Neural cell (in vitro differentiated cells): ENCODE measurements at regions not wholly inside any gene's neighbourhood (a gene's known extent, or its start where the extent isn't known, plus 50 kb on each side); places are given as distances from the start of the nearest gene placed in this dataset.

Experiments used
- H2AFZ ChIP-seq: fragments of 200-600, 300-800 bp; sonication (generic), shearing (Covaris generic); 2 replicates; pipeline ENCODE4 v1.6.0; 2014; ENCODE audit warnings: low read depth, mild to moderate bottlenecking, antibody characterized with exemption, low read length, moderate library complexity
- H3F3A ChIP-seq: fragments of 200-600 bp; shearing (Covaris generic); 2 replicates; pipeline ENCODE4 v1.6.1; 2016; ENCODE audit warnings: mild to moderate bottlenecking, moderate library complexity, mixed read lengths, antibody characterized with exemption, low read length; ENCODE audit not compliant: insufficient read depth, poor library complexity, severe bottlenecking
- H3K27ac ChIP-seq: fragments of 200-600, 300-800 bp; sonication (generic), shearing (Covaris generic); 2 replicates; pipeline ENCODE4 v1.5.1; 2014; ENCODE audit warnings: mild to moderate bottlenecking, low read length, moderate library complexity
- H3K27me3 ChIP-seq: fragments of 300-800, 200-600 bp; sonication (generic), shearing (Covaris generic); 2 replicates; pipeline ENCODE4 v1.6.0; 2014; ENCODE audit warnings: mild to moderate bottlenecking, low read depth, low read length, moderate library complexity; ENCODE audit not compliant: insufficient read depth
- H3K36me3 ChIP-seq: fragments of 300-800, 200-600 bp; sonication (generic), shearing (Covaris generic); 2 replicates; pipeline ENCODE4 v1.5.1; 2014; ENCODE audit warnings: mild to moderate bottlenecking, antibody characterized with exemption, low read length, moderate library complexity; ENCODE audit not compliant: insufficient read depth
- H3K4me2 ChIP-seq: fragments of 300-800, 200-600 bp; sonication (generic), shearing (Covaris generic); 2 replicates; pipeline ENCODE4 v1.6.0; 2014; ENCODE audit warnings: mild to moderate bottlenecking, low read length
- H3K4me3 ChIP-seq: fragments of 300-800, 200-600 bp; sonication (generic), shearing (Covaris generic); 2 replicates; pipeline ENCODE4 v1.5.1; 2014; ENCODE audit warnings: mild to moderate bottlenecking, low read length, moderate library complexity
- H3K79me2 ChIP-seq: fragments of 200-600 bp; shearing (Covaris generic); replicated peaks from 2 replicates; pipeline ENCODE4 v1.6.0; 2014; ENCODE audit warnings: mild to moderate bottlenecking, low read length, moderate library complexity; ENCODE audit not compliant: insufficient read depth
- H3K9ac ChIP-seq: fragments of 300-800, 200-600 bp; sonication (generic), shearing (Covaris generic); 2 replicates; pipeline ENCODE4 v1.6.1; 2016; ENCODE audit warnings: mild to moderate bottlenecking, low read length, mixed read lengths
- H3K9me2 ChIP-seq: fragments of 200-600 bp; shearing (Covaris generic); 2 replicates; pipeline ENCODE4 v1.6.1; 2016; ENCODE audit warnings: mild to moderate bottlenecking, low read length, mixed read lengths; ENCODE audit not compliant: insufficient read depth
- H3K9me3 ChIP-seq: fragments of 200-600, 300-800 bp; sonication (generic), shearing (Covaris generic); 2 replicates; pipeline ENCODE4 v1.6.1; 2016; ENCODE audit warnings: mild to moderate bottlenecking, mixed run types, low read length, moderate library complexity, mixed read lengths
- H4K20me1 ChIP-seq: fragments of 200-600 bp; shearing (Covaris generic); 2 replicates; pipeline ENCODE4 v1.6.1; 2016; ENCODE audit warnings: mild to moderate bottlenecking, mixed run types; ENCODE audit not compliant: insufficient read depth
- CTCF ChIP-seq: fragments of 450-650 bp; IDR thresholded peaks from 2 replicates; pipeline ENCODE4 v1.5.1; 2014; ENCODE audit warnings: antibody characterized with exemption, mild to moderate bottlenecking, moderate library complexity; ENCODE audit not compliant: poor library complexity, severe bottlenecking
- EP300 ChIP-seq: fragments of 450-650 bp; conservative IDR thresholded peaks from 2 replicates; pipeline ENCODE4 v1.6.1; 2014; ENCODE audit warnings: antibody characterized with exemption, mild to moderate bottlenecking, moderate library complexity; ENCODE audit not compliant: poor library complexity, severe bottlenecking
- EZH2 ChIP-seq: fragments of 200-600, 300-800 bp; shearing (Covaris generic), sonication (generic); IDR thresholded peaks from 2 replicates; pipeline ENCODE4 v1.6.1; 2014; ENCODE audit warnings: antibody characterized with exemption, low read length, borderline replicate concordance, mild to moderate bottlenecking; ENCODE audit not compliant: insufficient read depth, poor library complexity, severe bottlenecking
- MXI1 ChIP-seq: fragments of 450-650 bp; conservative IDR thresholded peaks from 2 replicates; pipeline ENCODE4 v1.6.1; 2014; ENCODE audit warnings: antibody characterized with exemption, mild to moderate bottlenecking; ENCODE audit not compliant: poor library complexity, severe bottlenecking
- POLR2AphosphoS5 ChIP-seq: IDR thresholded peaks from 2 replicates; pipeline ENCODE4 v1.6.1; 2012
- RAD21 ChIP-seq: fragments of 450-650 bp; conservative IDR thresholded peaks from 2 replicates; pipeline ENCODE4 v1.6.1; 2014; ENCODE audit warnings: antibody characterized with exemption, mild to moderate bottlenecking, moderate library complexity
- REST ChIP-seq: IDR thresholded peaks from 2 replicates; pipeline ENCODE4 v1.6.1; 2012; ENCODE audit warnings: borderline replicate concordance
- SMC3 ChIP-seq: fragments of 450-650 bp; conservative IDR thresholded peaks from 2 replicates; pipeline ENCODE4 v1.6.1; 2014; ENCODE audit warnings: antibody characterized with exemption, mild to moderate bottlenecking, moderate library complexity; ENCODE audit not compliant: poor library complexity
- TAF1 ChIP-seq: IDR thresholded peaks from 2 replicates; pipeline ENCODE4 v1.6.1; 2012; ENCODE audit warnings: low read depth

GRCh38 chr12:124637581-124637981 is 70.2 kb upstream of the NCOR2 start:
- no peaks in the 10 kb centered on the region for H3F3A ChIP-seq
- H3K27me3 ChIP-seq = no peaks in the 10 kb centered on the region
- H3K4me3 ChIP-seq = no peak overlapping the region
- H4K20me1 ChIP-seq = no peaks in the 10 kb centered on the region
- no peaks in the 10 kb centered on the region for H3K36me3 ChIP-seq
- no peak overlapping the region for H2AFZ ChIP-seq
- TF ChIP-seq TAF1 = no peak
- TF ChIP-seq SMC3 = no peak
- no peak for TF ChIP-seq CTCF
- TF ChIP-seq EZH2 = no peak
- no peak for TF ChIP-seq REST
- TF ChIP-seq EP300 = no peak
- TF ChIP-seq POLR2AphosphoS5 = no peak
- no peak overlapping the region for H3K4me2 ChIP-seq
- no peaks in the 10 kb centered on the region for H3K9me3 ChIP-seq
- H3K9me2 ChIP-seq = no peaks in the 10 kb centered on the region
- no peak overlapping the region for H3K9ac ChIP-seq
- no peak overlapping the region for H3K27ac ChIP-seq
- H3K79me2 ChIP-seq = no peaks in the 10 kb centered on the region

- Histone ChIP-seq H3K79me2 (no peaks in the 10 kb centered on the region), H3K27me3 (no peaks in the 10 kb centered on the region), H3K4me3 (no peak overlapping the region), H3K9me2 (no peaks in the 10 kb centered on the region), H2AFZ (no peak overlapping the region), H3K9ac (no peak overlapping the region), H3K27ac (no peak overlapping the region), H4K20me1 (no peaks in the 10 kb centered on the region), H3F3A (no peaks in the 10 kb centered on the region), H3K36me3 (no peaks in the 10 kb centered on the region), H3K4me2 (no peak overlapping the region), H3K9me3 (no peaks in the 10 kb centered on the region)
- TF ChIP-seq POLR2AphosphoS5 = no peak
- no peak for TF ChIP-seq RAD21
- TF ChIP-seq MXI1 = no peak
- TF ChIP-seq EP300 = no peak
Observed at GRCh38 chr12:124637163-124637562, 69.8 kb upstream of the NCOR2 start.
